ENCODE measurements at regions not wholly inside any gene's neighbourhood (a gene's known extent, or its start where the extent isn't known, plus 50 kb on each side); places are given as distances from the start of the nearest gene placed in this dataset.

DNA sequence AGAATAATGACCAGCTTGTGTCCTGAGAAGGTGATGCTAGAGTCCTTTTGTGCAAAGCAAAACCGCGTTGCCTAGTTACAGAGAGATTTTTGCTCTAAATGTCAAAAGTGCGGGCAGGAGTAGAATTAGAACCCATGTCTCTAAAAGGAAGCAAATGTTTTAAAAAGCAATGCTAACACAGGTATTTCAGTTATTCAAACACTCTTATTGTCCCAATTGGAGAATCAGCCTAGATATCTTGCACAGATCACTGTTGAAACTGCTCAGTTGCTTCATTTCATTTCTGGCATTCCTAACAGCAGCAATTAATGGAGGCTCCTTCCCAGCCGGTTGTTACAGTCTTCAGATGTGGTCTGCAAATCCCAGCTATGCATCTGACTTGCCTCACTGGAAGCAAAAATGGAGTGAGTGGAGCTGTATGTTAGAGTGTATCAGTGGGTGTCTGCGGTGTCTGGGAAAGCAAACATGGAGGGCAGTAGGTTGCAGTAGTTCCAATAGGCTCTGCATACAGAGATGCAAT, 55.6 kb upstream of the SEMA6D start:
- FAIRE-seq (no peak), DNase-seq (ENCODE audit: low spot score) (no peak)

DNA sequence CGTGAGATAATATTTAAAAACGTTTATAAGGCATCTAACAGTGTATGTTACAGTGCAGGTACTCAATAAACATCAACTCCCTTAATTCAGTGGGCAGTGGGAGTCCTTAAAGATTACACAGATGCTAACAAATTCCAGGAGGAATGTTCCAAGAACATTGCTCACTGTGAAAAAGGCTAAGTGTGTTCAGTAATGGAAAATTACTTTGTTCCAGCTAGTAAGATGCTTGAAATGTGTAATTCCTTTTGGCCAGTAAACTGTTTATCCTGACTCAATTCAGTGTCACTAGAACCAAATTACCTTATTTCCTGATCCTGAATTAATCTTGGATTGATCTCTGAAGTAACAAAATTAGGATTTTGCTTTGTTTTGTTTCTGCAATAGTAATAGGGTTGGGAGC, 54.2 kb upstream of the SEMA6D start:
- no peak for FAIRE-seq
- DNase-seq (ENCODE audit: low spot score), result no peak
